CD4-positive, alpha-beta T cell treated with Interleukin-4 for 1 hour (primary cell): ENCODE measurements at regions not wholly inside any gene's neighbourhood (a gene's known extent, or its start where the extent isn't known, plus 50 kb on each side); places are given as distances from the start of the nearest gene placed in this dataset.
A peak's percentile ranks its signal among the peaks of the same experiment; 100 is the strongest.

Experiments used
- DNase-seq, 2 donors: peaks; one replicate each; pipeline ENCODE4 v3.0.0-alpha.2; 2020 to 2022

DNA sequence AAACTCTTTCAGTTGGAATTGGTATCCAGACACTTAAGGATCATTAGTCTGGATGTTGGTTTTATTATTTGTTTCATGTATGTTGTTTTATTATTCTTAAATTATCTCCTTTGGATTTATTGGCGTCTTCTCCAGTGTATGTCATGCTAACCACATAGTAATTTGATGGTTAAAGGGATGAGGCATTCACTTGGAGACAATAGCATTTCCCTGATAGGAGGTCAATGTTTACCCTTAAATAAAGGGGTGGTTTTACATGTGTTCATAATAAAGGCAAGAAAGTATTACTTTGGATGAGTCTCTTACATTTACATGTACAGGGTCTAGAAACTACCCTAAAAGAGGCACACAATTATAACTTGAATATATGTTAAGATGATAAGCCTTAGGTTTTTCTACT lies 51.2 kb upstream of the RNF144B start:
- DNase-seq, result no peak

DNA sequence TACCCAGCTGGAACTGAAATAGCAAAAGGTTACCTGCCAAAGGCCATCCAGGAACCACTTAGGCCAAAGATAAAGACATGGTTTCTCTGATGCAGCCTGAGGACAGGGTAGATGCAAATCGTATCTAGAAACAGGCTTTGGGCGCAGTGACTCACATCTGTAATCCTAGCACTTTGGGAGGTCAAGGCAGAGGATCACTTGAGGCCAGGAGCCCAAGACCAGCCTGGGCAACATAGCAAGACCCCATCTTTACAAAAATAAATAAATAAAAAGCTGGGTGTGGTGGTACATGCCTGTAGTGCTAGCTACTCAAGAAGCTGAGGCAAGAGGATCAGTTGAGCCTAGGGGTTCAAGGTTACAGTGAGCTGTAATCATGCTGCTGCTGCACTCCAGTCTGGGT lies 52.9 kb upstream of the RNF144B start:
- DNase-seq, result no peak

DNA sequence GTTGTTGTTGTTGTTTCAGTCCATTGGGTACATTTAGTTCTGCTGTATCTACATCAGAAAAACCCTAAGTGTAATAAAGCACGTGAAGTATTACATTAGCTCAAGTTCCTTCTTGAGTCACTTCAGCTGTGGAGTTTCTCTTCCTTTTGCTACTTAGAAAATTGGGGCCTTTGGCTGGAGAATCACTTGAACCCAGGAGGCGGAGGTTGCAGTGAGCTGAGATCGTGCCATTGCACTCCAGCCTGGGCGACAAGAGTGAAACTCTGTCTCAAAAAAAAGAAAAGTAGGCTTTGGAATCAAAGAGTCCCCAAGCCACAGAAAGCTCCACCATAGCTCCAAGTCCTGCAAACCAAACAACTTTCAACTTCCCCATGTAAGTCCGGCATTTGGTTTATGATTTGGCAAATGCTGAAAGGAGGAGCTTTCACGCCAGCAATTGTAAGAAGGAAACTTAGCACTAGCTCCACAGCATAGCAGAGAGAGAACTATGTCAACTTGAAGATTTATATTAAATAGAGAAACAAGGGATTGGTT lies 56.5 kb upstream of the RNF144B start:
- DNase-seq, result peak; percentile 7 to 50

DNA sequence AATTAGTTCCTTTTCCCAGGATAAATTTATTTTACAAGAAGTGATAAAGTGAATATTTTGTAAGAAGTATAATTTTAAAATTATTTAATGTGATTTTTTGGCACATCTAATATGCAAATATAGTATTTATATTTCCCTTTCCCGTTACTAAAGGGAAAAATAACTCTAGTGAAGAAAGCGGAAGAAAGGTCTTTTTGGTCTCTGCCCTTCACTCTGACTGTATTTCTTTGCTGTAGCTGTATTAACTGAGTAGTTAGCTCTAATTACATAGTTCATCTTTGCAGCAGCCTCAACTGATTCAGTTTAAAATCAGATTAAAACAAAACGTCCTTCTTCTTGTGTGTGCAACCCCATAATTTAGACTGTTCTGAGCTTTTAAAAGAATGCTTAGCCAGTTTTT lies 57.4 kb upstream of the RNF144B start:
- DNase-seq, result no peak

DNA sequence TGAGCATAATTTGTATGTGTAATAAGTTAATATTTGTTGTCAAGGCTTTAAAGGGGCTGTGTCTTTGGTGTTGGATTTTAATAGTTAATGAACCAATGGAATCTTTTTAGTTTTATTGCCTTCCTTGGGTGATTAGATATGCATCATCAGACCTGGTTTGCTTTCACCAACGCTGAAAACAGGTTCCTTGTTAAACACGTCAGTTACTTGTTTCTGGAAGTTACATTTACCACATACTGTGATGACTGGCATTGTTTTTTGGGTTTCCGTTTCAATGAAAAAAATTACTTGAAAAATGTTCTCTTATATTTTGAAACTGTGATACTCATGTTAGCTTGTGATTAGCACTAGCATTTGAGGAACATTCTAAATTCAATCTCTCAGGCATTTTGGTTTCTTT lies 58.6 kb upstream of the RNF144B start:
- DNase-seq, result peak; percentile 6 to 33

DNA sequence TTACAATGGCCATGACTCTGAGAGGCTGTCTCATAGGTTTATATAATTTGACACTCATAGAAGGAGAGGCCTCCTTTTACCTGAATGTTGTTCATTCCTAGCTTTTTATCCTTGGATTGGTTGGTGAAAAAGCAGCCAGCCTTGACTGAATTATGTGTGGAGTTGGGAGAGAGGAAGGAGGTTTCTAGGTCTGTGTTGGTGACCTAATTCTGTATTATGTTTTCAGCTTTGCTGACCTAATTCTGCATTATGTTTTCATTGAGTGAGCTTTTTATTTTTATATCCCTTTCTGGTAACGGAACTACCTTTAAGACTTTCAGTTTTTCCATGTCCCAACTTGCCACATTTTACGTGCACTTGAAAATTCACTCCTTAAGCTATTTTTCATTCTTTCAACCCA lies 59.1 kb upstream of the RNF144B start:
- DNase-seq, result no peak

DNA sequence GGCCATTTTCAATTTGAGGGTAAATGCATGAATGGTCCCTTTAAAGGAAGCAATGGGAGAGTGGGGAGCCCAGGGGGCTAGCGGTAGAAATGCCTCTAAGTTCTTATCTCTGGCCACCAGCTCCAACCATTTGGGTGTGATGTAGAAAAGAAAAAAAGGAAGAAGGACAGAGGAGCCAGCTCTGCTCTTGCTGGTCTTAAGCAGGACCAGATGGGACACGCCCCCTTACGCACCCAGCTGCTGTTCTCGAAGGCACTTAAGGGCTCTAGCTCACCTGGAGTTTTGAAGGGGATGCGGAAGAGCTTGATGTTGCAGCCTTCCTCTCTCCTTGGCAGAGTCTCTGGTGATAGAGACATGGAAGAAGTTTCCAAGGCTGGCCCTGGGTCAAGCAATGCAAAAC lies 59.5 kb upstream of the RNF144B start:
- peak in 1 of 2 donors; percentile 44 for DNase-seq

DNA sequence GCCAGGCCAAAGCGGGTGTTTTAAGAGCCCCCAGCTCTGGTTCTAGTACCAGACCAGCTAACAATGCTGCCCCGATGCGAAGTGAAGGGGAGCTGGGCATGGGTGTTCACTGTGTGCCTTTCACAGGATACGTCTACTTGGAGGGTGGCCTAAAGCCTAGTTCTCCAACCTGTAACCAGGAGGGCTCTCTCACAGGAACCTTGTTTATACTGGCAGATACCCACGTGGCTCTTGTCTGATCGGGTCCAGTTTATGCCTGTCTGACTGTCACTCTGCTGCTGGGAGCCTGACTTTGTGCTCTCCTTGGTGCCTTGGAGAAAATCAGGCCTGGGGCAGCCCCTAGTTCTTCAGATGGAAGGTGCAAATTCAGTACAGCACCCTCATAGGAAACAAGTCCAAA lies 60.2 kb upstream of the RNF144B start:
- no peak for DNase-seq

DNA sequence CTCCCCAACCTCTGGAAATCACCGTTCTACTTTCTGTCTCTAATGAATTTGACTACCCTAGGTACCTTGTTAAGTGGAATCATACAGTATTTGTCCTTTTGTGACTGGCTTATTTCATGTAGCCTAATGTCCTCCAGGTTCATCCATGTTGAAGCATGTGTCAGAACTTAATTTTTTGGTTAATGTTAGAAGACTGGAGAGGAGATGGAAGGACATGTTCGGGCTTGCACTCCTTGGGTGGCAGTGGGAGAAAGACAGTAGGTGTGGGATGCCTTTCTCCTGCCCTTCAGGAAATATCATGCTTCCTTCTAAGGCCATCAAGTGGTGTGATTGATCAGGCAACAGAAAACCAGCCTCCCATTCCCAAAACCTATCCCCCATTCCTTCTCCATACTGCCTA lies 61.1 kb upstream of the RNF144B start:
- no peak for DNase-seq

DNA sequence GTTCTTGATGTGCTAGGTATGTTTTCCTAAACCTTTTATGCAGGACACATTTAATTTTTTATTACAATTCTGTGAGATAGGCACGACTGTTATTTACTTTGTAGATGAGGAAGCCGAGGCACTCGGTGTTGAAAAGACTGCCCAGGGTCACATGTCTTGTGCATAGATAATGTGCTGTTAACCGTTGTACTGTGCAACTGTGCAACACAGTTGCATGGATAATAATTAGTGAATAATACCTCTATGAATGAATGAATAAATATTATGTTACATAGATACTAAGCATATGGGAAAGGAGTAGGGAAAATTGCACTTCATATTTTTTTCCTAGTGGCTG lies 60.3 kb upstream of the DEK start:
- DNase-seq, result no peak

DNA sequence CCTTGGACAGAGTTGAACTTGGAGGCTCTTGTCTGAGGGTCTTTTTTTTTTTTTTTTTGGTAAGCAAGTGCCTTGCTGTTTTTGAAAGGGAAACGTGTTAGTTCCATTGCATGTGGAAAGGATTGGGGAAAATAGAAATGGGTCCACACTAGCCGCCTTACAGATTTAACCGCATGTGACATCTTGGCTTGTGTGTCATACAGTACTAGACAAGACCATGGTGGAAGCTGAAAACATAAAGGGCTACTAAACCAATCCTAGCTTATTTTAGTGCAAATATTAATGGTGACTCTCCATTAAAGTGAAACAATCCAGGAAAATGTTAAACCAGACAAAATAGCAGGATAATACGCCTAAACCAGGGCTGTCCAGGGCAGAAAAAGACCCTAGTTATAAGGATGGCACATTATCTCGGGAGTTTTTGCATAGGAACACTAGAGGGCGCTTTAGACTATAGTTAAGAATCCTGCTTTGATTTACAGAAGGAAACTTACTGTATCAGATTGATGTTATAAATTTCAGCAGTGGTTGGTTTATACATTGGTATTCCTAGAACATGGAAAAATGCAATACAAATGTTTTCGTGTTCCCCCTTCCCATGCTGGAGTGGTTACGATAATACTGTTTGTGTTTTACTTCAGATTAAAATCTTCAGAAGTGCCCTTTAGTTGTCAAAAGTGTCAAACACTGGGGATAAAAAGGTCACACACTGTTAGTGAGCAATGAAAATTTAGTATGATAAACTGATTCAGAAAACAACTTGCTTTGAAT lies 59.8 kb upstream of the DEK start:
- peak in 1 of 2 donors; percentile 50 for DNase-seq

DNA sequence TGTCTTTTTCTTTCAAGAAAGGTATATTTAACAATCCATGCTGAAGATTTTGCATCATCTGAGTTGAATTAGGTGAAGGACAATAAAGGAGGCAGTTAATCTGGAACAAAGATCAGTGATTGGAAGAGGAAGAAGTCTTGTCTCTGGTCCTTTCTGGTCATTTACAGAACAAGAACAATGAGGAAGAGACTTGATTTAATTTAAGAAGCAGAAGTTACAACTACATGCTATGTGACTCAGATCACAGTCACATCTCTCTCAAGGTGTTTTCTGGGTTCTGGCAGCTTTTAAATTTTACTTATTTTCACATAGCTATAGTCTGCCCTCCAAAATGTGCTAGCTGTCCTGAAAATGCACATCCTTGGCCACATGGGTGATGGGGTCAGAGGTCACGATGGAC lies 53.5 kb upstream of the DEK start:
- no peak for DNase-seq

DNA sequence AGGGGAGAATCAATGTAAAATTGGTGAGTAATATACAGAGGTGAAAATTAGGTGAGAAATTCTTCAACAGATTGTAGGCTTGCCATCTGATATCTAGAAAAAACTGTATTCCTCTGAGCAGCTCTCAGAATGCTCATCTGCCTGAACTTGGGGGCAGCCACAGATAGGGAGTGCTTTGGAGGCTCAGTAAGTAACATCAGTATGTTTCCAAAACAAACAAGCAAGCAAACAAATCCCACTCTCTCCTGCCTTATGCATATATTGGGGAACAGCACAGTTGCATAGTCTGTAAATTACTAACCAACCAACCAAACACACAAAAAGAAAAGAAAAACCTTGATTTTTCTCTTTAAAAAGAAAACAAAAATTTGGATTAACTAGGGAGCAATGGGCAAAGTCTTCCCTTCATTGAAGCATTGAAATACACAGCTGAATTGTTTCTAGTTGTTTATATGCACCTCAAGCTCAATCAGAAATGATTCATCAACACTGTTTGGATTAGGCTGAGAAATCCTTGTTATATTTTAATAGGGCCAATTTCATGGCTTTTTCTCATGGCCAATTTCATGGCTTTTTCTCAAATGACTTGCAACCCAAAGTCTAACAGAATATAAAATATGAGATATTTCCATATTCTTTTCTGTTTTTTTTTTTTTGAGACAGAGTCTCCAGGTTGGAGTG lies 50.1 kb upstream of the DEK start:
- no peak for DNase-seq
